HepG2 (cell line): ENCODE measurements at regions not wholly inside any gene's neighbourhood (a gene's known extent, or its start where the extent isn't known, plus 50 kb on each side); places are given as distances from the start of the nearest gene placed in this dataset.

Experiments
- ATAC-seq: fragments of 200-7000 bp; cut with Tn5 transposase; 3 replicates; pipeline ENCODE4 v1.9.1; 2020; ENCODE audit warnings: mild to moderate bottlenecking, moderate library complexity
- BruUV-seq: library from RNA; stranded (reverse); fragments of 400-500 nt; replicated peaks from 2 replicates; lab custom pipeline; 2021; lab: Mats Ljungman, UMichigan
- CTCF ChIA-PET: fragments of 300-600 bp; formaldehyde crosslinking; extraction: SDS; loops from one replicate; lab custom pipeline; 2021; ENCODE audit warnings: low total read pairs, inconsistent platforms, low intra/inter-chr PET ratio; lab: Yijun Ruan, JAX
- POLR2A ChIA-PET: fragments of 350-600 bp; sonication (Branson Sonifier 250); formaldehyde crosslinking; loops from one replicate; lab custom pipeline; 2020; ENCODE audit warnings: antibody characterized with exemption, inconsistent platforms; lab: Yijun Ruan, JAX
- DNase-seq: peaks from one replicate; pipeline ENCODE4 v3.0.0-alpha.2; 2015; ENCODE audit warnings: low spot score
- FAIRE-seq: peaks from 3 replicates; lab custom pipeline; 2011; peaks lifted over from hg19 to GRCh38; lab: Jason Lieb, UNC
- H2AFZ ChIP-seq: one replicate; pipeline ENCODE4 v1.6.1; 2011; ENCODE audit warnings: low read length, inconsistent platforms
- H3K27ac ChIP-seq: fragments of 300-600 bp; 3 replicates; pipeline ENCODE4 v1.8.0; 2011; ENCODE audit warnings: mixed run types, mild to moderate bottlenecking, mixed read lengths, low read length, inconsistent platforms; ENCODE audit not compliant: insufficient read depth; ENCODE audit errors: extremely low read length
- H3K27me3 ChIP-seq, 2 experiments: fragments of 200-600 bp in 1 of 2; 2 replicates in 1 of 2; 3 replicates in 1 of 2; pipeline versions ENCODE4 v1.6.0 to v1.8.0; 2011; ENCODE audit warnings: low read length in 2 of 2, mild to moderate bottlenecking in 2 of 2, moderate library complexity in 2 of 2, inconsistent platforms in 1 of 2; ENCODE audit not compliant: insufficient read depth in 2 of 2, control insufficient read depth in 1 of 2
- H3K36me3 ChIP-seq, 2 experiments: fragments of 200-600 bp in 1 of 2; replicated peaks in 1 of 2; 2 replicates in 1 of 2; 3 replicates in 1 of 2; pipeline versions ENCODE4 v1.5.1 to v1.8.0; 2011; ENCODE audit warnings: low read length in 2 of 2, inconsistent platforms in 1 of 2; ENCODE audit not compliant: insufficient read depth in 2 of 2, control insufficient read depth in 1 of 2
- H3K4me1 ChIP-seq: 2 replicates; pipeline ENCODE4 v1.5.1; 2012; ENCODE audit warnings: low read length, inconsistent platforms; ENCODE audit not compliant: insufficient read depth
- H3K4me2 ChIP-seq: 2 replicates; pipeline ENCODE4 v1.6.0; 2011; ENCODE audit warnings: low read depth, low read length, inconsistent platforms
- H3K4me3 ChIP-seq, 3 experiments: fragments of 200-600 bp in 1 of 3; sonication (generic), shearing (Covaris generic) in 1 of 3; replicated peaks in 1 of 3; 2 replicates each; pipeline ENCODE4 v1.5.1; 2011 to 2016; ENCODE audit warnings: low read length in 3 of 3, inconsistent platforms in 2 of 3, low read depth in 2 of 3, mild to moderate bottlenecking in 2 of 3, control low read depth in 1 of 3, mixed read lengths in 1 of 3; ENCODE audit not compliant: insufficient read depth in 1 of 3
- H3K79me2 ChIP-seq: one replicate; pipeline ENCODE4 v1.6.1; 2011; ENCODE audit warnings: low read length, inconsistent platforms; ENCODE audit not compliant: insufficient read depth
- H3K9ac ChIP-seq: 2 replicates; pipeline ENCODE4 v1.6.0; 2011; ENCODE audit warnings: mild to moderate bottlenecking, low read depth, low read length, inconsistent platforms; ENCODE audit not compliant: insufficient read depth
- H3K9me3 ChIP-seq: 2 replicates; pipeline ENCODE4 v1.5.1; 2012; ENCODE audit warnings: mild to moderate bottlenecking, low read length
- H4K20me1 ChIP-seq: 2 replicates; pipeline ENCODE4 v1.6.0; 2011; ENCODE audit warnings: inconsistent platforms, mild to moderate bottlenecking, low read length, moderate library complexity; ENCODE audit not compliant: insufficient read depth
- HES4 ChIP-seq: sonication (generic); formaldehyde crosslinking; IDR thresholded peaks from 2 replicates; pipeline ENCODE4 v1.9.0; 2021; ENCODE audit warnings: mild to moderate bottlenecking, missing genetic modification reagents, borderline replicate concordance
- ZNF558 ChIP-seq: sonication (generic); formaldehyde crosslinking; IDR thresholded peaks from 2 replicates; pipeline ENCODE4 v1.9.0; 2022; ENCODE audit warnings: mild to moderate bottlenecking, missing genetic modification reagents, borderline replicate concordance
- ZNF879 ChIP-seq: sonication (generic); formaldehyde crosslinking; IDR thresholded peaks from 2 replicates; pipeline ENCODE4 v1.8.1; 2023; ENCODE audit warnings: missing genetic modification reagents
- ZSCAN20 ChIP-seq: sonication (generic); formaldehyde crosslinking; IDR thresholded peaks from 2 replicates; pipeline ENCODE4 v1.4.0; 2020; ENCODE audit warnings: missing genetic modification reagents, mild to moderate bottlenecking, borderline replicate concordance
- WGBS: methylation state at CpG from one replicate; pipeline ENCODE4 v1.1.6; 2017; ENCODE audit warnings: low lambda C conversion rate; 5-methylcytosine and 5-hydroxymethylcytosine counted together
- in situ Hi-C: cut with HindIII; loops from 2 replicates; pipeline ENCODE4 v1.10.0; 2017; ENCODE audit warnings: low pct_unique_long_range_greater_than_20kb; ENCODE audit not compliant: extremely low pct_ligation_motif_present
- intact Hi-C: fragments of 100-400 bp; cut with micrococcal nuclease; formaldehyde crosslinking; loops from one replicate; pipeline ENCODE4 v1.10.0; 2022; ENCODE audit not compliant: unreplicated experiment
- TF ChIP-seq, protein P1 (sequence below): sonication (generic); formaldehyde crosslinking; IDR thresholded peaks from 2 replicates; pipeline ENCODE4 v1.5.1; 2020; ENCODE audit warnings: missing genetic modification reagents, mild to moderate bottlenecking, borderline replicate concordance
- TF ChIP-seq, protein P2 (sequence below): sonication (generic); formaldehyde crosslinking; IDR thresholded peaks from 2 replicates; pipeline ENCODE4 v1.4.0; 2020; ENCODE audit warnings: missing genetic modification reagents
- TF ChIP-seq, protein P3 (sequence below): sonication (generic); formaldehyde crosslinking; IDR thresholded peaks from 2 replicates; pipeline ENCODE4 v1.5.1; 2020; ENCODE audit warnings: missing genetic modification reagents, mild to moderate bottlenecking, borderline replicate concordance
- TF ChIP-seq, protein P4 (sequence below): IDR thresholded peaks from 2 replicates; pipeline ENCODE4 v1.6.1; 2016; ENCODE audit warnings: missing compliant biosample characterization, missing genetic modification reagents, borderline replicate concordance
- TF ChIP-seq, protein P5 (sequence below): sonication (generic); formaldehyde crosslinking; IDR thresholded peaks from 2 replicates; pipeline ENCODE4 v1.8.0; 2022; ENCODE audit warnings: mild to moderate bottlenecking, missing genetic modification reagents, borderline replicate concordance

DNA sequence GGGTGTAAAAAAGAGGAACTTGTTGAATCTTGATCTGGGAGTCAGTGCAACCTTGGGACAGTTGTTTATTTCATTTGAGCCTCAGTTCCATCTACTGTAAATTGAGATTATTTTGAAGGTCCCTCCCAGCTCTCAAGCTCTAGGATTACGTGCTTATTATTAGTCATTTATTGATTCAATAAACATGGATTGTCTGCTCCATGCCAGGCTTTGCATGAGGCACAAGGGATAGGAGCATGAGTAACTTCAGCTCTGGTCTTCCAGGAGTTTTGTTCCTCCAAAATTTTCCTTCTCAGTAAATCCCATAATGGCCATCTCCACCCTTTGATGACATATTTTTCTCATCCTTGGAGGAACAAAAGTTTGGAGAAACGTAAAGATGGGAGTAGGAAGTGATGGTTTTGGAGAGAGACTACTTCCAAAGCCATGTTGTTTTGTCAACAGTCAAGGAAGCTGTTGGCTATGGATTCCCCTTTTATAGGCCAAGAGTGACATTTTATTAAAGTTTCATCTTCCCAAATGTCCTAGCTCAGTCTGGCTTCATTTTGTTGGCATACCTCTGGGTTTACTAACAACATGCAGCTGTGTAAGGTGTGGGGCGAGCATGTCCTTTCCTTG, 244.6 kb downstream of the DMRT2 start:
- intact Hi-C loops, result no loop called here

DNA sequence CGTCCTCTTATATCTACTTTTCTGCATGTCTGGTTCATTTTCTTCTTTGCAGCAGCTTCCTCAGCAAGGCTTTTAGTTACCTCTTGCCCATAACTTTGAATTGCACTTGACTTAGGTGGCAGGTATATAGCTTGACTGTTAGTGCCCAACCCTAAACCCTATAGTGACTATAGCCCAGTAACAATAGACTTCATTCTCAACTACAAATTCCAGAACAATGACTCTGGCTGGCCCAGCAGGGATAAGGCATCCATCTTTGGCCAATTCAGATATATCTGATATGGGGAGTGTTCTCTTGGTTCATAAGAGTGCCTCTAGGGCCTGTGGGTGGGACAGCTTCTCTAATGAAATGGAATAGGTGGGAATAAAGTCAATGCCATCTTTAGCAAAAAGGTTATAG, 246.2 kb downstream of the DMRT2 start:
- Histone ChIP-seq H3K36me3 (no peaks in the 10 kb centered on the region), H3K9ac (no peak overlapping the region), H3K27me3 (no peaks in the 10 kb centered on the region), H3K4me3 (no peak overlapping the region), H3K9me3 (no peaks in the 10 kb centered on the region), H4K20me1 (no peaks in the 10 kb centered on the region), H3K27ac (no peak overlapping the region), H3K4me2 (no peak overlapping the region), H3K4me1 (no peaks in the 10 kb centered on the region), H2AFZ (no peak overlapping the region), H3K79me2 (no peaks in the 10 kb centered on the region)
- DNase-seq, result no peak
- intact Hi-C loops, result no loop called here
- in situ Hi-C loops, result no loop called here
- no TSS peak for BruUV-seq
- CTCF ChIA-PET, result no interaction called here
- POLR2A ChIA-PET, result no interaction called here
- ATAC-seq, result no peak
- WGBS, result 0% methylated on average over 1 of the region's 1 CpG
- no peak for FAIRE-seq
- TF ChIP-seq ZNF879 (CRISPR knock-in tag) (no peak), ZNF558 (CRISPR knock-in tag) (no peak), ZSCAN20 (CRISPR knock-in tag) (no peak)
- TF ChIP-seq, protein P1, sequence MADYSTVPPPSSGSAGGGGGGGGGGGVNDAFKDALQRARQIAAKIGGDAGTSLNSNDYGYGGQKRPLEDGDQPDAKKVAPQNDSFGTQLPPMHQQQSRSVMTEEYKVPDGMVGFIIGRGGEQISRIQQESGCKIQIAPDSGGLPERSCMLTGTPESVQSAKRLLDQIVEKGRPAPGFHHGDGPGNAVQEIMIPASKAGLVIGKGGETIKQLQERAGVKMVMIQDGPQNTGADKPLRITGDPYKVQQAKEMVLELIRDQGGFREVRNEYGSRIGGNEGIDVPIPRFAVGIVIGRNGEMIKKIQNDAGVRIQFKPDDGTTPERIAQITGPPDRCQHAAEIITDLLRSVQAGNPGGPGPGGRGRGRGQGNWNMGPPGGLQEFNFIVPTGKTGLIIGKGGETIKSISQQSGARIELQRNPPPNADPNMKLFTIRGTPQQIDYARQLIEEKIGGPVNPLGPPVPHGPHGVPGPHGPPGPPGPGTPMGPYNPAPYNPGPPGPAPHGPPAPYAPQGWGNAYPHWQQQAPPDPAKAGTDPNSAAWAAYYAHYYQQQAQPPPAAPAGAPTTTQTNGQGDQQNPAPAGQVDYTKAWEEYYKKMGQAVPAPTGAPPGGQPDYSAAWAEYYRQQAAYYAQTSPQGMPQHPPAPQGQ (CRISPR knock-in tag), result no peak
- TF ChIP-seq, protein P2, sequence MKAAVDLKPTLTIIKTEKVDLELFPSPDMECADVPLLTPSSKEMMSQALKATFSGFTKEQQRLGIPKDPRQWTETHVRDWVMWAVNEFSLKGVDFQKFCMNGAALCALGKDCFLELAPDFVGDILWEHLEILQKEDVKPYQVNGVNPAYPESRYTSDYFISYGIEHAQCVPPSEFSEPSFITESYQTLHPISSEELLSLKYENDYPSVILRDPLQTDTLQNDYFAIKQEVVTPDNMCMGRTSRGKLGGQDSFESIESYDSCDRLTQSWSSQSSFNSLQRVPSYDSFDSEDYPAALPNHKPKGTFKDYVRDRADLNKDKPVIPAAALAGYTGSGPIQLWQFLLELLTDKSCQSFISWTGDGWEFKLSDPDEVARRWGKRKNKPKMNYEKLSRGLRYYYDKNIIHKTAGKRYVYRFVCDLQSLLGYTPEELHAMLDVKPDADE, result no peak
- TF ChIP-seq, protein P3, sequence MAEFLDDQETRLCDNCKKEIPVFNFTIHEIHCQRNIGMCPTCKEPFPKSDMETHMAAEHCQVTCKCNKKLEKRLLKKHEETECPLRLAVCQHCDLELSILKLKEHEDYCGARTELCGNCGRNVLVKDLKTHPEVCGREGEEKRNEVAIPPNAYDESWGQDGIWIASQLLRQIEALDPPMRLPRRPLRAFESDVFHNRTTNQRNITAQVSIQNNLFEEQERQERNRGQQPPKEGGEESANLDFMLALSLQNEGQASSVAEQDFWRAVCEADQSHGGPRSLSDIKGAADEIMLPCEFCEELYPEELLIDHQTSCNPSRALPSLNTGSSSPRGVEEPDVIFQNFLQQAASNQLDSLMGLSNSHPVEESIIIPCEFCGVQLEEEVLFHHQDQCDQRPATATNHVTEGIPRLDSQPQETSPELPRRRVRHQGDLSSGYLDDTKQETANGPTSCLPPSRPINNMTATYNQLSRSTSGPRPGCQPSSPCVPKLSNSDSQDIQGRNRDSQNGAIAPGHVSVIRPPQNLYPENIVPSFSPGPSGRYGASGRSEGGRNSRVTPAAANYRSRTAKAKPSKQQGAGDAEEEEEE (CRISPR knock-in tag), result no peak

More for the DNA sequence above, 244.6 kb downstream of the DMRT2 start:
- no peak overlapping the region for H3K4me3 ChIP-seq
- 4% methylated on average over 3 of the region's 3 CpGs for WGBS
- POLR2A ChIA-PET, result no interaction called here
- TF ChIP-seq, protein P4, sequence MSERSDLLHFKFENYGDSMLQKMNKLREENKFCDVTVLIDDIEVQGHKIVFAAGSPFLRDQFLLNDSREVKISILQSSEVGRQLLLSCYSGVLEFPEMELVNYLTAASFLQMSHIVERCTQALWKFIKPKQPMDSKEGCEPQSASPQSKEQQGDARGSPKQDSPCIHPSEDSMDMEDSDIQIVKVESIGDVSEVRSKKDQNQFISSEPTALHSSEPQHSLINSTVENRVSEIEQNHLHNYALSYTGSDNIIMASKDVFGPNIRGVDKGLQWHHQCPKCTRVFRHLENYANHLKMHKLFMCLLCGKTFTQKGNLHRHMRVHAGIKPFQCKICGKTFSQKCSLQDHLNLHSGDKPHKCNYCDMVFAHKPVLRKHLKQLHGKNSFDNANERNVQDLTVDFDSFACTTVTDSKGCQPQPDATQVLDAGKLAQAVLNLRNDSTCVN (CRISPR knock-in tag), result no peak
- no peak for TF ChIP-seq HES4 (CRISPR knock-in tag)
- TF ChIP-seq, protein P5, sequence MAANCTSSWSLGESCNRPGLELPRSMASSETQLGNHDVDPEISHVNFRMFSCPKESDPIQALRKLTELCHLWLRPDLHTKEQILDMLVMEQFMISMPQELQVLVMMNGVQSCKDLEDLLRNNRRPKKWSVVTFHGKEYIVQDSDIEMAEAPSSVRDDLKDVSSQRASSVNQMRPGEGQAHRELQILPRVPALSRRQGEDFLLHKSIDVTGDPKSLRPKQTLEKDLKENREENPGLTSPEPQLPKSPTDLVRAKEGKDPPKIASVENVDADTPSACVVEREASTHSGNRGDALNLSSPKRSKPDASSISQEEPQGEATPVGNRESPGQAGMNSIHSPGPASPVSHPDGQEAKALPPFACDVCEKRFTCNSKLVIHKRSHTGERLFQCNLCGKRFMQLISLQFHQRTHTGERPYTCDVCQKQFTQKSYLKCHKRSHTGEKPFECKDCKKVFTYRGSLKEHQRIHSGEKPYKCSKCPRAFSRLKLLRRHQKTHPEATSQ (CRISPR knock-in tag), result no peak
- TF ChIP-seq, all 625 proteins: peak for 0
- H3K9ac ChIP-seq, result no peak overlapping the region
- FAIRE-seq (no peak), ATAC-seq (no peak), DNase-seq (no peak)
- no peaks in the 10 kb centered on the region for H3K79me2 ChIP-seq
- H3K36me3 ChIP-seq, result no peaks in the 10 kb centered on the region
- H3K27ac ChIP-seq, result no peak overlapping the region
- in situ Hi-C loops, result no loop called here
- no peaks in the 10 kb centered on the region for H4K20me1 ChIP-seq
- CTCF ChIA-PET, result no interaction called here
- no peak overlapping the region for H3K4me2 ChIP-seq
- no TSS peak for BruUV-seq
- H3K4me1 ChIP-seq, result no peaks in the 10 kb centered on the region
- H3K27me3 ChIP-seq, result no peaks in the 10 kb centered on the region
- no peak overlapping the region for H2AFZ ChIP-seq
- no peaks in the 10 kb centered on the region for H3K9me3 ChIP-seq
